ENCODE measurements at regions not wholly inside any gene's neighbourhood (a gene's known extent, or its start where the extent isn't known, plus 50 kb on each side); places are given as distances from the start of the nearest gene placed in this dataset.

- TF ChIP-seq EZH2phosphoT487 (IDR thresholded peaks at IDR 0.05; ENCODE audit: borderline replicate concordance, low read length) (no peak), CTCF (conservative IDR thresholded peaks at IDR 0.05; ENCODE audit: low read depth, low read length) (no peak), EZH2 (IDR thresholded peaks at IDR 0.05; ENCODE audit: low read length, unreplicated experiment) (no peak)
- no peaks in the 10 kb centered on the region for H3K36me3 ChIP-seq (ENCODE audit: low read depth, low read length)
- no peaks in the 10 kb centered on the region for H3K4me1 ChIP-seq (ENCODE audit: insufficient read depth, low read length)
- no peak overlapping the region for H2AFZ ChIP-seq (ENCODE audit: low read length)
- ATAC-seq, result no peak
- H3K4me2 ChIP-seq (ENCODE audit: low read length), result no peak overlapping the region
- no peaks in the 10 kb centered on the region for H3F3A ChIP-seq (ENCODE audit: low read length, unreplicated experiment)
- H3K4me3 ChIP-seq (ENCODE audit: low read length), result no peak overlapping the region
- ChIA-PET CTCF (no interaction called here), POLR2A (ENCODE audit: unreplicated experiment) (no interaction called here)
- H3K9ac ChIP-seq (ENCODE audit: low read length), result no peak overlapping the region
- DNase-seq, result no peak
- no peaks in the 10 kb centered on the region for H4K20me1 ChIP-seq (ENCODE audit: low read length)
- no peaks in the 10 kb centered on the region for H3K9me3 ChIP-seq (ENCODE audit: low read length)
- peaks cover 26% of the 10 kb centered on the region for H3K27me3 ChIP-seq (ENCODE audit: low read length)
- no peaks in the 10 kb centered on the region for H3K9me2 ChIP-seq (replicated peaks; ENCODE audit: low read length)
- H3K27ac ChIP-seq (ENCODE audit: low read length), result no peak overlapping the region
- BruUV-seq (replicated peaks), result no TSS peak
- no peaks in the 10 kb centered on the region for H3K79me2 ChIP-seq (ENCODE audit: low read length)
- intact Hi-C loops (cut with micrococcal nuclease), result no loop called here
These were observed 133.3 kb downstream of the TNFSF13B start for GRCh38 chr13:108402850-108403249.

GRCh38 chr13:108407495-108407894, 138.0 kb downstream of the TNFSF13B start:
- no peak overlapping the region for H3K9ac ChIP-seq (ENCODE audit: low read length)
- no TSS peak for BruUV-seq (replicated peaks)
- CTCF ChIA-PET, result no interaction called here
- no peak overlapping the region for H3K4me3 ChIP-seq (ENCODE audit: low read length)
- H3F3A ChIP-seq (ENCODE audit: low read length, unreplicated experiment), result no peaks in the 10 kb centered on the region
- POLR2A ChIA-PET (ENCODE audit: unreplicated experiment), result no interaction called here
- H3K9me3 ChIP-seq (ENCODE audit: low read length), result no peaks in the 10 kb centered on the region
- no peak overlapping the region for H3K27ac ChIP-seq (ENCODE audit: low read length)
- no peaks in the 10 kb centered on the region for H3K9me2 ChIP-seq (replicated peaks; ENCODE audit: low read length)
- intact Hi-C loops (cut with micrococcal nuclease), result no loop called here
- no peaks in the 10 kb centered on the region for H3K4me1 ChIP-seq (ENCODE audit: insufficient read depth, low read length)
- ATAC-seq (no peak), DNase-seq (no peak)
- peaks cover 21% of the 10 kb centered on the region for H3K27me3 ChIP-seq (ENCODE audit: low read length)
- no peaks in the 10 kb centered on the region for H4K20me1 ChIP-seq (ENCODE audit: low read length)
- no peaks in the 10 kb centered on the region for H3K79me2 ChIP-seq (ENCODE audit: low read length)
- no peaks in the 10 kb centered on the region for H3K36me3 ChIP-seq (ENCODE audit: low read depth, low read length)
- H3K4me2 ChIP-seq (ENCODE audit: low read length), result no peak overlapping the region
- H2AFZ ChIP-seq (ENCODE audit: low read length), result no peak overlapping the region
- TF ChIP-seq EZH2 (IDR thresholded peaks at IDR 0.05; ENCODE audit: low read length, unreplicated experiment), result no peak
- no peak for TF ChIP-seq CTCF (conservative IDR thresholded peaks at IDR 0.05; ENCODE audit: low read depth, low read length)
- no peak for TF ChIP-seq EZH2phosphoT487 (IDR thresholded peaks at IDR 0.05; ENCODE audit: borderline replicate concordance, low read length)

- Histone ChIP-seq H3K9me3 (ENCODE audit: low read length) (no peaks in the 10 kb centered on the region), H3K36me3 (ENCODE audit: low read depth, low read length) (no peaks in the 10 kb centered on the region), H3K4me1 (ENCODE audit: insufficient read depth, low read length) (no peaks in the 10 kb centered on the region), H3K79me2 (ENCODE audit: low read length) (no peaks in the 10 kb centered on the region), H3K9ac (ENCODE audit: low read length) (no peak overlapping the region), H3F3A (ENCODE audit: low read length, unreplicated experiment) (no peaks in the 10 kb centered on the region), H3K4me2 (ENCODE audit: low read length) (no peak overlapping the region), H3K9me2 (replicated peaks; ENCODE audit: low read length) (no peaks in the 10 kb centered on the region), H3K27ac (ENCODE audit: low read length) (no peak overlapping the region), H3K27me3 (ENCODE audit: low read length) (peaks cover 16% of the 10 kb centered on the region), H3K4me3 (ENCODE audit: low read length) (no peak overlapping the region), H2AFZ (ENCODE audit: low read length) (no peak overlapping the region), H4K20me1 (ENCODE audit: low read length) (no peaks in the 10 kb centered on the region)
- intact Hi-C loops (cut with micrococcal nuclease), result no loop called here
- ChIA-PET POLR2A (ENCODE audit: unreplicated experiment) (no interaction called here), CTCF (no interaction called here)
- TF ChIP-seq EZH2phosphoT487 (IDR thresholded peaks at IDR 0.05; ENCODE audit: borderline replicate concordance, low read length) (no peak), EZH2 (IDR thresholded peaks at IDR 0.05; ENCODE audit: low read length, unreplicated experiment) (no peak), CTCF (conservative IDR thresholded peaks at IDR 0.05; ENCODE audit: low read depth, low read length) (no peak)
- no peak for ATAC-seq
- BruUV-seq (replicated peaks), result no TSS peak
- no peak for DNase-seq
These were observed 139.2 kb downstream of the TNFSF13B start for GRCh38 chr13:108408672-108409071.
